ENCODE measurements at regions not wholly inside any gene's neighbourhood (a gene's known extent, or its start where the extent isn't known, plus 50 kb on each side); places are given as distances from the start of the nearest gene placed in this dataset.

DNA sequence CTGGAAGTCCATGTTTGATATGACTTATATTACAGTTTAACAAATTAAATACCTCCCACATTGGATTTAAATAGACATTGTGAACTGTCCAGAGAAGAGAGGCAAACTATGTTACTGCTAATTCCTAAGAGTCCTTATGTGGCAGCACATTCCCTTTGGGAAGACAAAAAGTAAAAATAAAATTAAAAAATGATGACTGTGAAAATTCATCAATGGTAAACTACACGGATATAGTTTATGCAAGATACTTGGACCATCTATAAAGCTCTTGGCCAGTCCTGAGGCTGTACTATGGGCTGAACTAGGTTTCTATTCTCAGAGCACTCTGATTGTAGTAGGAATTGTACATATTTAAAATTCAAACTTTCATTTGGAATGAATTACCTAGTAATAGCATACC lies 206.4 kb downstream of the LRRK2 start:
- ATAC-seq (no peak), DNase-seq (ENCODE audit: low spot score) (no peak)
- no peak for TF ChIP-seq JUNB (IDR thresholded peaks at IDR 0.05; ENCODE audit: unreplicated experiment)
- TF ChIP-seq ZNF331 (CRISPR knock-in tag; IDR thresholded peaks at IDR 0.05; ENCODE audit: low read depth) = no peak
- TF ChIP-seq, protein P1, sequence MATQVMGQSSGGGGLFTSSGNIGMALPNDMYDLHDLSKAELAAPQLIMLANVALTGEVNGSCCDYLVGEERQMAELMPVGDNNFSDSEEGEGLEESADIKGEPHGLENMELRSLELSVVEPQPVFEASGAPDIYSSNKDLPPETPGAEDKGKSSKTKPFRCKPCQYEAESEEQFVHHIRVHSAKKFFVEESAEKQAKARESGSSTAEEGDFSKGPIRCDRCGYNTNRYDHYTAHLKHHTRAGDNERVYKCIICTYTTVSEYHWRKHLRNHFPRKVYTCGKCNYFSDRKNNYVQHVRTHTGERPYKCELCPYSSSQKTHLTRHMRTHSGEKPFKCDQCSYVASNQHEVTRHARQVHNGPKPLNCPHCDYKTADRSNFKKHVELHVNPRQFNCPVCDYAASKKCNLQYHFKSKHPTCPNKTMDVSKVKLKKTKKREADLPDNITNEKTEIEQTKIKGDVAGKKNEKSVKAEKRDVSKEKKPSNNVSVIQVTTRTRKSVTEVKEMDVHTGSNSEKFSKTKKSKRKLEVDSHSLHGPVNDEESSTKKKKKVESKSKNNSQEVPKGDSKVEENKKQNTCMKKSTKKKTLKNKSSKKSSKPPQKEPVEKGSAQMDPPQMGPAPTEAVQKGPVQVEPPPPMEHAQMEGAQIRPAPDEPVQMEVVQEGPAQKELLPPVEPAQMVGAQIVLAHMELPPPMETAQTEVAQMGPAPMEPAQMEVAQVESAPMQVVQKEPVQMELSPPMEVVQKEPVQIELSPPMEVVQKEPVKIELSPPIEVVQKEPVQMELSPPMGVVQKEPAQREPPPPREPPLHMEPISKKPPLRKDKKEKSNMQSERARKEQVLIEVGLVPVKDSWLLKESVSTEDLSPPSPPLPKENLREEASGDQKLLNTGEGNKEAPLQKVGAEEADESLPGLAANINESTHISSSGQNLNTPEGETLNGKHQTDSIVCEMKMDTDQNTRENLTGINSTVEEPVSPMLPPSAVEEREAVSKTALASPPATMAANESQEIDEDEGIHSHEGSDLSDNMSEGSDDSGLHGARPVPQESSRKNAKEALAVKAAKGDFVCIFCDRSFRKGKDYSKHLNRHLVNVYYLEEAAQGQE (IDR thresholded peaks at IDR 0.05; ENCODE audit: unreplicated experiment) = no peak
- no peak for TF ChIP-seq EZH2 (IDR thresholded peaks at IDR 0.05; ENCODE audit: low read depth, unreplicated experiment)
- no peak for TF ChIP-seq POLR2AphosphoS5 (IDR thresholded peaks at IDR 0.05; ENCODE audit: low read depth)
- no peak for TF ChIP-seq NANOG (IDR thresholded peaks at IDR 0.05; ENCODE audit: borderline replicate concordance)
- TF ChIP-seq, protein P2, sequence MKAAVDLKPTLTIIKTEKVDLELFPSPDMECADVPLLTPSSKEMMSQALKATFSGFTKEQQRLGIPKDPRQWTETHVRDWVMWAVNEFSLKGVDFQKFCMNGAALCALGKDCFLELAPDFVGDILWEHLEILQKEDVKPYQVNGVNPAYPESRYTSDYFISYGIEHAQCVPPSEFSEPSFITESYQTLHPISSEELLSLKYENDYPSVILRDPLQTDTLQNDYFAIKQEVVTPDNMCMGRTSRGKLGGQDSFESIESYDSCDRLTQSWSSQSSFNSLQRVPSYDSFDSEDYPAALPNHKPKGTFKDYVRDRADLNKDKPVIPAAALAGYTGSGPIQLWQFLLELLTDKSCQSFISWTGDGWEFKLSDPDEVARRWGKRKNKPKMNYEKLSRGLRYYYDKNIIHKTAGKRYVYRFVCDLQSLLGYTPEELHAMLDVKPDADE (IDR thresholded peaks at IDR 0.05) = no peak
- TF ChIP-seq, protein P3, sequence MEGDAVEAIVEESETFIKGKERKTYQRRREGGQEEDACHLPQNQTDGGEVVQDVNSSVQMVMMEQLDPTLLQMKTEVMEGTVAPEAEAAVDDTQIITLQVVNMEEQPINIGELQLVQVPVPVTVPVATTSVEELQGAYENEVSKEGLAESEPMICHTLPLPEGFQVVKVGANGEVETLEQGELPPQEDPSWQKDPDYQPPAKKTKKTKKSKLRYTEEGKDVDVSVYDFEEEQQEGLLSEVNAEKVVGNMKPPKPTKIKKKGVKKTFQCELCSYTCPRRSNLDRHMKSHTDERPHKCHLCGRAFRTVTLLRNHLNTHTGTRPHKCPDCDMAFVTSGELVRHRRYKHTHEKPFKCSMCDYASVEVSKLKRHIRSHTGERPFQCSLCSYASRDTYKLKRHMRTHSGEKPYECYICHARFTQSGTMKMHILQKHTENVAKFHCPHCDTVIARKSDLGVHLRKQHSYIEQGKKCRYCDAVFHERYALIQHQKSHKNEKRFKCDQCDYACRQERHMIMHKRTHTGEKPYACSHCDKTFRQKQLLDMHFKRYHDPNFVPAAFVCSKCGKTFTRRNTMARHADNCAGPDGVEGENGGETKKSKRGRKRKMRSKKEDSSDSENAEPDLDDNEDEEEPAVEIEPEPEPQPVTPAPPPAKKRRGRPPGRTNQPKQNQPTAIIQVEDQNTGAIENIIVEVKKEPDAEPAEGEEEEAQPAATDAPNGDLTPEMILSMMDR (conservative IDR thresholded peaks at IDR 0.05; ENCODE audit: low read depth in 2 of 2) = no peak
- no peak for TF ChIP-seq STAT1 (IDR thresholded peaks at IDR 0.05; ENCODE audit: unreplicated experiment)
- no peak for TF ChIP-seq CREB1 (CRISPR knock-in tag; IDR thresholded peaks at IDR 0.05; ENCODE audit: low read depth)
- TF ChIP-seq ZNF114 (CRISPR knock-in tag; IDR thresholded peaks at IDR 0.05) = no peak
- no peak for TF ChIP-seq EZH2phosphoT487 (IDR thresholded peaks at IDR 0.05; ENCODE audit: unreplicated experiment)
- TF ChIP-seq, protein P4, sequence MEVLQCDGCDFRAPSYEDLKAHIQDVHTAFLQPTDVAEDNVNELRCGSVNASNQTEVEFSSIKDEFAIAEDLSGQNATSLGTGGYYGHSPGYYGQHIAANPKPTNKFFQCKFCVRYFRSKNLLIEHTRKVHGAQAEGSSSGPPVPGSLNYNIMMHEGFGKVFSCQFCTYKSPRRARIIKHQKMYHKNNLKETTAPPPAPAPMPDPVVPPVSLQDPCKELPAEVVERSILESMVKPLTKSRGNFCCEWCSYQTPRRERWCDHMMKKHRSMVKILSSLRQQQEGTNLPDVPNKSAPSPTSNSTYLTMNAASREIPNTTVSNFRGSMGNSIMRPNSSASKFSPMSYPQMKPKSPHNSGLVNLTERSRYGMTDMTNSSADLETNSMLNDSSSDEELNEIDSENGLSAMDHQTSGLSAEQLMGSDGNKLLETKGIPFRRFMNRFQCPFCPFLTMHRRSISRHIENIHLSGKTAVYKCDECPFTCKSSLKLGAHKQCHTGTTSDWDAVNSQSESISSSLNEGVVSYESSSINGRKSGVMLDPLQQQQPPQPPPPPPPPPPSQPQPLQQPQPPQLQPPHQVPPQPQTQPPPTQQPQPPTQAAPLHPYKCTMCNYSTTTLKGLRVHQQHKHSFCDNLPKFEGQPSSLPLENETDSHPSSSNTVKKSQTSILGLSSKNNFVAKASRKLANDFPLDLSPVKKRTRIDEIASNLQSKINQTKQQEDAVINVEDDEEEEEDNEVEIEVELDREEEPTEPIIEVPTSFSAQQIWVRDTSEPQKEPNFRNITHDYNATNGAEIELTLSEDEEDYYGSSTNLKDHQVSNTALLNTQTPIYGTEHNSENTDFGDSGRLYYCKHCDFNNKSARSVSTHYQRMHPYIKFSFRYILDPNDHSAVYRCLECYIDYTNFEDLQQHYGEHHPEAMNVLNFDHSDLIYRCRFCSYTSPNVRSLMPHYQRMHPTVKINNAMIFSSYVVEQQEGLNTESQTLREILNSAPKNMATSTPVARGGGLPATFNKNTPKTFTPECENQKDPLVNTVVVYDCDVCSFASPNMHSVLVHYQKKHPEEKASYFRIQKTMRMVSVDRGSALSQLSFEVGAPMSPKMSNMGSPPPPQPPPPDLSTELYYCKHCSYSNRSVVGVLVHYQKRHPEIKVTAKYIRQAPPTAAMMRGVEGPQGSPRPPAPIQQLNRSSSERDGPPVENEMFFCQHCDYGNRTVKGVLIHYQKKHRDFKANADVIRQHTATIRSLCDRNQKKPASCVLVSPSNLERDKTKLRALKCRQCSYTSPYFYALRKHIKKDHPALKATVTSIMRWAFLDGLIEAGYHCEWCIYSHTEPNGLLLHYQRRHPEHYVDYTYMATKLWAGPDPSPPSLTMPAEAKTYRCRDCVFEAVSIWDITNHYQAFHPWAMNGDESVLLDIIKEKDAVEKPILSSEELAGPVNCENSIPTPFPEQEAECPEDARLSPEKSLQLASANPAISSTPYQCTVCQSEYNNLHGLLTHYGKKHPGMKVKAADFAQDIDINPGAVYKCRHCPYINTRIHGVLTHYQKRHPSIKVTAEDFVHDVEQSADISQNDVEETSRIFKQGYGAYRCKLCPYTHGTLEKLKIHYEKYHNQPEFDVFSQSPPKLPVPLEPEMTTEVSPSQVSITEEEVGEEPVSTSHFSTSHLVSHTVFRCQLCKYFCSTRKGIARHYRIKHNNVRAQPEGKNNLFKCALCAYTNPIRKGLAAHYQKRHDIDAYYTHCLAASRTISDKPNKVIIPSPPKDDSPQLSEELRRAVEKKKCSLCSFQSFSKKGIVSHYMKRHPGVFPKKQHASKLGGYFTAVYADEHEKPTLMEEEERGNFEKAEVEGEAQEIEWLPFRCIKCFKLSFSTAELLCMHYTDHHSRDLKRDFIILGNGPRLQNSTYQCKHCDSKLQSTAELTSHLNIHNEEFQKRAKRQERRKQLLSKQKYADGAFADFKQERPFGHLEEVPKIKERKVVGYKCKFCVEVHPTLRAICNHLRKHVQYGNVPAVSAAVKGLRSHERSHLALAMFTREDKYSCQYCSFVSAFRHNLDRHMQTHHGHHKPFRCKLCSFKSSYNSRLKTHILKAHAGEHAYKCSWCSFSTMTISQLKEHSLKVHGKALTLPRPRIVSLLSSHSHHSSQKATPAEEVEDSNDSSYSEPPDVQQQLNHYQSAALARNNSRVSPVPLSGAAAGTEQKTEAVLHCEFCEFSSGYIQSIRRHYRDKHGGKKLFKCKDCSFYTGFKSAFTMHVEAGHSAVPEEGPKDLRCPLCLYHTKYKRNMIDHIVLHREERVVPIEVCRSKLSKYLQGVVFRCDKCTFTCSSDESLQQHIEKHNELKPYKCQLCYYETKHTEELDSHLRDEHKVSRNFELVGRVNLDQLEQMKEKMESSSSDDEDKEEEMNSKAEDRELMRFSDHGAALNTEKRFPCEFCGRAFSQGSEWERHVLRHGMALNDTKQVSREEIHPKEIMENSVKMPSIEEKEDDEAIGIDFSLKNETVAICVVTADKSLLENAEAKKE (CRISPR knock-in tag; IDR thresholded peaks at IDR 0.05) = no peak
- no peak overlapping the region for H3K27ac ChIP-seq (ENCODE audit: low read depth)
- Mint-ChIP-seq H3K27me3 (ENCODE audit: insufficient read depth, low read depth, poor library complexity) (no peaks in the 10 kb centered on the region), H3K4me3 (no peak overlapping the region), H3K4me1 (no peaks in the 10 kb centered on the region), H3K9me3 (no peaks in the 10 kb centered on the region), H3K36me3 (ENCODE audit: low read depth) (no peaks in the 10 kb centered on the region), H3K27ac (no peak overlapping the region)
- H3K27me3 ChIP-seq (ENCODE audit: insufficient read depth) = no peaks in the 10 kb centered on the region
- H3K9me2 ChIP-seq (ENCODE audit: insufficient read depth) = no peaks in the 10 kb centered on the region
- H2AFZ ChIP-seq = no peak overlapping the region
- H3K79me2 ChIP-seq (replicated peaks; ENCODE audit: insufficient read depth) = no peaks in the 10 kb centered on the region
- H4K20me1 ChIP-seq (replicated peaks; ENCODE audit: insufficient read depth) = no peaks in the 10 kb centered on the region
- no peaks in the 10 kb centered on the region for H3K4me1 ChIP-seq (ENCODE audit: insufficient read depth)
- H3K4me2 ChIP-seq = no peak overlapping the region
- no peaks in the 10 kb centered on the region for H3K36me3 ChIP-seq (ENCODE audit: insufficient read depth)
- H3F3A ChIP-seq (replicated peaks; ENCODE audit: low read depth) = no peaks in the 10 kb centered on the region
- H3K4me3 ChIP-seq = no peak overlapping the region

Measured in GM23338 (cell line).